ENCODE measurements at regions not wholly inside any gene's neighbourhood (a gene's known extent, or its start where the extent isn't known, plus 50 kb on each side); places are given as distances from the start of the nearest gene placed in this dataset.
"Not testable (repeated sequence)": the region's sequence is repeated elsewhere in the genome, so short reads cannot be mapped to it uniquely, and the experiment has no call there.

DNA sequence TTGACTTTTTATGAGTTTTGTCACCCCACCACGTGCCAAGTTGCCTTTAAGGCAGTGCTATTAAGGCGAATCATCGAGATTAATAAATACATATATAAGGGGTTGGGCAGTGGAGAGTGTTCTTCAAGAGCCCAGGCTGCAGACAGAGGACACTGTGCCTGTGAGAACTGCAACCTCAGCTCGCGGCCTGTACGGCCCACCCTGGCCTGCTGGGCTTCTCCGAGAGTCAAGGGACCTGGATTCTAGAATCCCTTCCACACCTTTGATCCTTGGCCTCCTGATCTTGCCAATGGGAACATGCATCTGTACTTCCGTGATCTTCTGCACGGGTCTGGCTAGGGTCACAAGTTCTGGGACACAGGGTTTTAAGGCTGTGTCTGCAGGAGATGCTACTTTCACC lies 54.5 kb downstream of the IRX5 start:
- no peak for DNase-seq (ENCODE audit: low read depth)

DNA sequence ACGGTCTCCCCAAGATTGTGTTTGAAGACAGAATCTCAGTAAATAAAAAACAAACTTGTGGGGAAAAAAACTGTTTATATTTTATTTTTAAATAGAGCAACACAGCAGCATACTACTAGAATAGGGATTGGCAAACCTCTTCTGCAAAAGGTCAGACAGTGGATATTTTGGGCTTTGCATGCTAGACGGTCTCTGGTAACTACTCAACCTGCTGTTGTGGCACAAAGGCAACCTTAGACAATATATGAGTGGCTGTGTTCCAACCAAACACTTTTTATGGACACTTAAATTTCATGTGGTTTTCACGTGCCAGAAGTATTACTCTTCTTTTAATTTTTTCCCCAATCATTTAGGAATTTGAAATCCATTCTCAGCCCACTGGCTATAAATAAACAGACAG lies 55.0 kb downstream of the IRX5 start:
- no peak for DNase-seq (ENCODE audit: low read depth)

DNA sequence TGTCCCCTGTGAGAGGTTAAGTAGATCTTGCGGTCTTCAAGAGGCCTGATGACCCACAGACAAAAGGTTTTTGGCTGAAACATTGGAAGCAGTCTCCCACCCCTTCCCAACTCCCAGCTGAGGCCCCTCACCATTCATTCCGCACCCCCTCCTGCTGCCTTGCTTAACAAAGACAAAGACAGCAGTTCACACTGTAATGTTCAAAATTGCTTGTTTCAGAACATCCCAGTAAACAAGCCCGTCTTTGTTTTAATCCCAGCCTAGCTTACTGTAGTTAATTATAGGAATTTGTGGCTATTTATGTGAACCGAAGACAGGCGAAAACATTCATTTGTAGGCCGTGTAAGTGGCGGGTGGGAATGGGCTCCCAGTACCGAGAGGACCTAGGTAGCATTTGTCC lies 55.7 kb downstream of the IRX5 start:
- no peak for DNase-seq (ENCODE audit: low read depth)

DNA sequence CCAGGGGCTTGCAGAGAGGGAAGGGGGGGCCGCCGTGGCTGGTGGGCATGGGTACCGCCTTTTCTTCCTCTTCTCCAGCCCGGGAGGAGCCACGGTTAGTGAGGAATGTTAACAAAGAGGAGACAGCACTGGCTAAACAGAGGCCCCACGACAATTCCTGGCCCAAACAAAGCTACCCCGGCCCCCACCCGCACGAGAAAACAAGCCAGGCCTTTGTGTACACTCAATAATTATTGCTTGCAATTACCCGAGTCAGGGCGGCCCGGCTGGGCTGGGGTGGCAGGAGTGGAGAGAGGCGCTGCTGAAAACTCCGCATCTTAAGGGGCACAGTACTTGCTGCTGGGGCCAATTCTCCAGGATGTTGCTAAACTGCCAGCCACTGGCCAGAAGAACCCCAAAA lies 56.4 kb downstream of the IRX5 start:
- no peak for DNase-seq (ENCODE audit: low read depth)

DNA sequence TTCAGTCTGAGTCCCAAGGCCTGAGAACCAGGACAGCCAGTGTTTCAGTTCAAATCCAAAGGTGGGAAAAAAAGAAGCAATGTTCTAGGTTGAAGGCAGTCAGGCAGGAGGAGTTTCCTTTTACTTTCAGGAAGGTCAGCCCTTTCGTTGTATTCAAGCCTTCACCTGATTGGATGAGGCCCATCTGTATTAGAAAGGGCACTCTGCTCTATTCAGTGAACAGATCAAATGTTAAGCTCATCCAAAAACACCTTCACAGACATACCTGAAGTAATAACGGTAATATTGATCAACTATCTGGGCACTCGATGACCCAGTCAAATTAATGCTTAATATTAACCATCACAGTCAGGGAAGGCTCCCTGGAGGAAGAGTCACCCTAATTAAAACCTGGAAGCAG lies 60.9 kb downstream of the IRX5 start:
- DNase-seq (ENCODE audit: low read depth) = no peak

DNA sequence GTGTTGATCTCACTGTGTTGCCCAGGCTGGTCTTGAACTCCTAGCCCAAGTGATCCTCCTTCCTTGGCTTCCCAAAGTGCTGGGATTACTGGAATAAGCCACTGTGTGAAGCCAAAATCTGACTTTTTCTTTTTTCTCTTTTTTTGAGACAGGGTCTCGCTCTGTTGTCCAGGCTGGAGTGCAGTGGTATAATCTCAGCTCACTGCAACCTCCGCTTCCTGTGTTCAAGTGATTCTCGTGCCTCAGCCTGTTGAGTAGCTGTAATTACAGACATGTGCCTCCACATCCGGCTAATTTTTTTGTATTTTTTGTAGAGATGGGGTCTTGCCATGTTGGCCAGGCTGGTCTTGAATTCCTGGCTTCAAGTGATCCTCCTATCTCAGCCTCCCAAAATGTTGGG lies 61.3 kb downstream of the IRX5 start:
- not testable (repeated sequence) for DNase-seq (ENCODE audit: low read depth)

DNA sequence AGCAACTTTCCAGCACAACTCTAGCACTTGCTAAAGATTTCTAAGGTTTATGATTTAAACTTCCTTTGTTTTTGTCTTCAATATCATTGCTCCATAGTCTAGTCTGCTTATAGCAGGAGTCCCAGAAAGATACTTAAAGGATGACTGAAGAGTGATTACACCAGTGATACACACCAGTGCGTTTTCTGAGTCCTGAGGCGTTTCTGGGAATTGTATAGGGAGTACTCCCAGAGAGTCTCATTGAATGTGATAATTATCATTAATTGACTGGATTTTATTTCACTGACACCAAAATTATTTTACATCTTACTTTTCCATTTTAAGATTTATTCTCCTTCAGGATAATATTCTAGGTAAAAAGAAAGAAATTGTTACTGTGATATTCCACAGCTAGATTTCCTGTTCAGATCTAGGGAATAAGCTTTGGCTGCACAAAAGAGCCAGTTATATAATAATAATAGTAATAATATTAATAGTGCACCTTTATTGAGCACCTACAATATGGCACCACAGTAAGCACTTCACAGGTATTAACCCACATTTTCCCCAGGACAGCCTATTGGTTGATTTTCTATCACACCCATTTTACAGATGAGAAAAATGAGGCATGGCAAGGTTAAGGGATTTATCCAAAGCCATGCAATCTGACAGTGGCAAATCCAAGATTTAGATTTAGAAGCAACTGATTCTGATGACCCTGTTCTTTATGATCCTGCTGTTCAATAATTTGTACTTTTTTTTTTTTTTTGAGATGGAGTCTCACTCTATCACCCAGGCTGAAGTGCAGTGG lies 62.6 kb downstream of the IRX5 start:
- DNase-seq (ENCODE audit: low read depth) = no peak

DNA sequence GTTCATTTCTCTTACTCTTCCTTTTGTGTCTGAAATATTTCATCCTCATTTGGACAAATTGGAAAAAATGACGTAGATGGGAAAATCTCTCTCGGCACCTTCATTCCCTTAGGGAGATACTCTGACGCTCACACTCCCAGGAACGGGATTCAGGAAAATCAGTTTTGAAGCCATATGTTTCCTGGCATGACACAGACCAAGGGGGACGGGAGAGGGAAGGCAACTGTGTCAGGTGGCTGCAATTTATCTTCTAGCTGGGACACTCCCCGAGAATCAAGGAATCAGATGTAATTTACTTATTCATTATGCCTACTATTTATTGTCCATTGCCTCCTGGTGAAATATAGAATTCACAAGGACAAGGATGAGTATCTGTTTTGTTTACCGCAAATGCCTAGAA lies 65.5 kb downstream of the IRX5 start:
- no peak for DNase-seq (ENCODE audit: low read depth)

DNA sequence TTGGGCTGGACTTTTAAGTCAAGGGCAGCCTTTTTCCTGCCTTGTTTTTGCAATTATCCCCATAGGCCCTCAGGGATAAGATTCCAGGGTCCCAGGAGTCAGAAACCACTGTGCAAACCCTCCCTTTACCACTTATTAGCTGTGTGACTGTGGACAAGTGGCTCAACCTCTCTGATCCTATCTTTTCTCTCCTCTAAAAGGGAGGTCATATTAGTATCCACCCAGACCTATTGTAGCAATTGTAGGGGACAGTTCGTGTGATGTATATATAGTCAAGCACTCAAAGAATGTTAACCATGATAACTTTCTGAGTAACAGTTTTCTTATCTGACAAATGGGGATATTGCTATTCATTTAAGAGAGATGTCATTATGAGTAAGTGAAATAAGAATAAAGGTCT lies 68.2 kb downstream of the IRX5 start:
- DNase-seq (ENCODE audit: low read depth) = no peak

DNA sequence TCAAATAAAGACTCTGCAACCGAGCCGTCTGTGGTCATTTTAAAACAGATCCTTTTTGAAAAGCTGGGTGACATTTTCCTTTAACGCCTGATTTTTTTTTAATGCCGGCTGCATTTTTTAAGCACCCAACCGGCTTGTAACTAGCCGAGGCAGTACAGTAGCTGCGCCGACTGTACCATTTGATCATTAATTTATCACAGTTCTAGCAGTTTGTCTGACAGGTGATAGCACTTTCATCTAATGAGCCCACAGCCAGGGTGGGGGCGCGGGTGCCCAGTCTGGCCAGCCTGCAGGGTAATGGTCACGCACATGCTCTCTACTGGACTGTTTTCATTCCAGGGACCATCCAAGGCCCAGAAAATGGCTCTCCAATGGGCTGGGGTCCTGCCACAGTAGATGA lies 68.8 kb downstream of the IRX5 start:
- DNase-seq (ENCODE audit: low read depth) = no peak

DNA sequence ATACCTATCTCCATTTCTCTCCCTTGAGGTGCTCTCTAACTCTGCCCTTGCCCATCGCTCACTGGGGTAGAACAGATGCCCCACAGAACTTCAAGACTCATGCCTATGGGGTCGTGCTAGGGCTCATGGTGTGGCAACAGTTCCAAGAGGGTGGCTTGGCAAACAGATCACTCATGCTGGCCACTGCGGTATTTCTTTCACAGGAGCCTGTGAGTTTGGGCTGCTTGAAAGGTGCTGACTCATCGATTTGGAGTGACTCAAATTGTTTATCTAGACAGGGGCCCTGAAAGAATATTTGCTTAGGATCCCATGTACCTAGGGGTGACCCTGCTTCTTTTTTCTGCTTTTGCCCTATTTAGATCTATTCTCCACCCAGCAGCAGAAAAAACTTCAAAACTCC lies 69.9 kb downstream of the IRX5 start:
- DNase-seq (ENCODE audit: low read depth) = no peak

DNA sequence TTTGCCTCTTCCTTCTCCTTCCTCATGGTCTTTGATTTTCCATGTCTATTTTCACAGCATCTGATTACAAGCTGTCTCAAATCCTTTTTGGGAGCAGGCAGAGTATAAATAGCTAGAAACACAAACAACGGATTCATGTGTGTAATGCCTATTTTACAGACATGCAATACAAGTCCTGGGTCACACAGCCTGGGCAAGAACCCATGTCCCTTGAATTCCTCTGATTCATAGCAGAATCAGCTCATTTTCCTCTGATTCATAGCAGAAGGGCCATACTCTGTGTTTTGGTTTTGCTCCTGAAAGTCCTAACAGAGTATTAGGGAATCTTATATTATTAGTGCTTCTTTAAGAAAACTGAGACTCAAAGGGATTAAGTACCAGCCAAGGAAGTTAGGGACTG lies 71.3 kb downstream of the IRX5 start:
- peak; percentile 10 for DNase-seq (ENCODE audit: low read depth)

DNA sequence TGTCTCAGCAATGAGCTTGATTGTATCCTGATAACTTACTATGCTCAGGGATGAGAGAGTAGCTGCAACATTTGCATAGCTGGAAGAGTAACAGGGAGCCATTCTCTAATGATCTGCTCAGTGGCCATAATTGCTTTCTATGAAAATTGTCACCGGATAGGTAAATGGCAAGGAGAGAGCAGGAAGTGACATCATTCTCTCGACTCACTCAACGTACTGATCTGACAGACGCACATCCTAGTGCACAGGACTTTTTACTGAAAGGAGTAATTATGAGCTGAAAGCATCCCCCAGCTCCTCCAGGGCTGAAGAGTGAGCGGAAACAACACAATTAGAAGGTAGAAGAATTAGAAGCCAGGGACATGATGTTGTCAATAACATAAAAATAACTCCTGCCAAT lies 71.8 kb downstream of the IRX5 start:
- DNase-seq (ENCODE audit: low read depth) = no peak

DNA sequence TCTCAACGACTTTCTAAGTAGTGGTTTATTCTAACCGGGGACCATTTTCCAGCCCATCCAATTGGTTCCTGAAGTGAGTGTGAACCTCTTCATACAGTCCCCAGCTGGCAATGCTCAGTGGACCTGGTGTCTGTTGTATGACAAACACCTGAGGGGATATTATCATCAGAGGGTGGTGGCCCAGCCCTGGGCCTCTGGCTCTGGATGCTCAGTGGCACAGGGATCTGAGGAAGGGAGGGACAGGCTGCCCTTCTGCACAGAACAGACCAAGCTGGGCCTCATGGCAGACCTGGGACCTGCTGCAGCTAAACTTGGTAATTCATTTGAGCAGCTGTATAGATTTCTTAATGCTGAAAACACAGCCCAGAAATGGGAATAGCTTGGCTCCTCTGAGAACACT lies 72.6 kb downstream of the IRX5 start:
- no peak for DNase-seq (ENCODE audit: low read depth)

DNA sequence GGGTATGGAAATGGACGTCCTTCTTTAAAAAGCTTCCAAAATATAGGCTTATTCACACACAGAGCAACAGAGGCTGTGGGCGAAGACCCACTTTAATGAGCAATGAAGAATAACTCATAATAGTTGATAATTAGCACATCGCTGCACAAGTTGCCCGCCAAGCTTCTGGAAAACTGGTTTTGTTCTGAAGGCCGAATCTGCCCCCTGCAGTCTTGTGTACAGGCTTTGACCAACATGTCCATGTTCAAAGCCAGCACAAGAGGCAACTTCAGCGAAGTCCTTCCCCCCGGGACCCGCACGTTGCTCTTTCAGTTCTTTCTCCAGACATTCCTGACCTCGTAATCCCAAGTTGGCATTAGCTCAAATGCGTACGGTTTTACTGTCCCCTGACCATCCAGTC lies 73.3 kb downstream of the IRX5 start:
- DNase-seq (ENCODE audit: low read depth) = no peak

DNA sequence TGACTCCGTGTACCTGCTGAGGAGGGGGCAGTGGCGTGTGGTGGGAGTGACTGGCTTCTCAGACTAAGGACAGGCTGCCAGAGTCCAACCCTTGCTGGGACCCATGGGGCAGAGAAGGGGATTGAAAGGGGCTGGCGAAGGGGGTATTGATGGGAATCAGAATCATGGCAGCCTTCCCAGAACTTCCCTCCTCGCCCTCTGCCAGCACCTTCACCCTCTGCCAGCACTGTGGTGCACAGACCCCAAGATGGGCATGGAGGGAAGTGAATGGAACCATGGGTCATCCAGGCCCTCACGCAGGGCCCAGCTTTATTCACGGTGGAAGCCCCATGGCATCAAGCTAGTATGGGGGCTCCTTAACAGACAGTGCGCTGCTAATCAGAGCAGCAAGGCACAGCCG lies 76.8 kb downstream of the IRX5 start:
- DNase-seq (ENCODE audit: low read depth) = no peak

DNA sequence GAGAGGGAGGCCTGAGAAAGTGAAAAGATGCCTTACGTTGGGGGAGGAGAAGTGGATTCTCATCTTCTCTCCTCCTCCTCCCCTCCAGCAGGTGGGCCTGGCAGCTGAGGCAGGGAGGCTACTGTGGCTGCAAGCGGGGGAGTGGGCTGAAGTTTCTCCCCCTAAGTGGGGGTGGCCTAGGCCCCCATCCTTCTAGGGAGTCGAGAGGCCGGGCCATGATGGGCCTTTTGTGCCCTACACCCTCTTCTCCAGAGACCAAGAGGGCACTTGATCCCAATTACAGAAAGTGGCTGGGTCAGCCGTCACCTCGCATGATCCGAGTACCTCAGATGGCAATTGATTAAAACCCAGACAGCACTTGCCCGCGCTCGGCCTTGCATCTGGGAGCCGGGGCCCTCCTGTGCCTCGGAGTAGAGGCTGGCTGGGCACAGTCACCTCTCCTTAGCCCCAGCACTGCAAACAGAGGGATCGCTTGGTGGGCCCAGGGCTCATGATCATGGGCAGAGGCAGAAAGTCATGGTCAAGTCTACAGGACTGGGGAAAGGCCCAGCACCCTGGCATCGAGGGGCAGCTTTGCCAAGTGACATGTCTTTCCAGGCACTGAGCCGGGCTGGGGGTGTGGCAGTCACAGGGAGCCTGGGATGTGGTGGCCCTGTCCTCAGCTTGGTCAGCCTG lies 78.3 kb downstream of the IRX5 start:
- DNase-seq (ENCODE audit: low read depth) = no peak

DNA sequence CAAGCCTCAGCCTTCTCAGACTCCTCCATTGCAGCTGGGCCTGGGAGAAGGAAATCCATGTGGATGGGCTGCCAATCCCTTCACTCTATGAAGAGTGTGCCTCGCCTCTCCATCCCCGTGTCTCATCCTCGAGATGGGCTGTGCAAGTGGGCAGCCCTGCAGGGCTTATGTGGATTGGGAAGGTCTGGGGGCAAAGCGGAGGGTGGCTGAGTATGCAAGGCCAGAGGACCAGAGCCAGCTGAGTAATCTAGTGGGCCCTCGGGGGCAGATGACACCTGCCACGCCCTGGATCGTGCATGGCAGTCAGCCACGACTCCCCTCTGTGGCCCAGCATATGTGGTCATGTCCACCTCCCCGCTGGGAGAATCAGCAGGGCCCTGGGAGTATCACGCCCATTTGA lies 78.9 kb downstream of the IRX5 start:
- no peak for DNase-seq (ENCODE audit: low read depth)

DNA sequence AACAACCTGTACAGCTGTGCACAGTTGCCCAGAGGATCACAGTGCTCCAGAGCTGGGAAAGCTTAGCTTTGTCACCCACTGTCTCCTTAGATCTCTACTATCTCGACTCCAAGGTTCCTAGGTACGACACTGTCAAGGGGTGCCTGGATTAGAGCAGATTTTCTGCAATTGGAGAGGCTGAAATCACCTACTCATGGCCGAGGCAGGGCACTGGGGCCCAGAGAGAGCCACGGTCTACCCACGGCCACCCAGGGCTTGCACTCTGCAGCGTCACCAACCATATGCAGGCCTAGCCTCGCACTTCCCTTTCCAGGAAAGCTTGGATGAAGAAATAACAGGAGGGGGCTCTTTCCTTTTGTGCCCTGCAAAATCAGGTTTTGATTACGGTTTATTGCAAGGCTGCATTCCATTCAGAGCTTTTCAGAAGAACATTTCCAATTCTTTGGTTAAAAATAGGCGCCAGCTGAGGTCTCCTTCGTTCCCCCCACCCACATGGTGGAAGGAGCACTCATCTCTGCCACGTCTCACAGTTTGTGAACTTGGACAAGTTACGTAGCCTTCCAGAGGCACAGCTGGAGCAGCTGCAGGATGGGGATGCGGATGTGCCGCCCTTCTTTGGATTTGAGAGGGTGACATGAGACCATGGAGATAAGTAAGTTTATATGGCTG lies 80.0 kb downstream of the IRX5 start:
- DNase-seq (ENCODE audit: low read depth) = no peak

DNA sequence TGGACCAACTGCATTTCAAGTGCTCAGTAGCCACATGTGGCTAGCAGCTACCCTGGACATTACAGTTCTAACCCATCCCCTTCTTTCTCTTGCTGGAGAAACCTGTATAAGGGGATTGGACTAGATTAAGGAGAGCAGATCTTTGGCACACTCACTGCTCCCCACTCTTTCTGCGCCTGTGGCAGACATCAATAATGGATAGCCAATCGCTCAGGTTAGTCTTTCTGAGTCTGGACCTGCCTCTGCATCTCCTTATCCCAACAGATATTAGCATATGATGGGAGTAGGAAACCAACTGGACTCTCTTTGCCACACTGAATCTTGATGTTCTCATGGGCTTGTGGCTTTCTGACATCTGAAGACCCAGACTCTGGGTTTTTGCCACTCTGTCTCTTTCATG lies 81.7 kb downstream of the IRX5 start:
- DNase-seq (ENCODE audit: low read depth) = no peak

DNA sequence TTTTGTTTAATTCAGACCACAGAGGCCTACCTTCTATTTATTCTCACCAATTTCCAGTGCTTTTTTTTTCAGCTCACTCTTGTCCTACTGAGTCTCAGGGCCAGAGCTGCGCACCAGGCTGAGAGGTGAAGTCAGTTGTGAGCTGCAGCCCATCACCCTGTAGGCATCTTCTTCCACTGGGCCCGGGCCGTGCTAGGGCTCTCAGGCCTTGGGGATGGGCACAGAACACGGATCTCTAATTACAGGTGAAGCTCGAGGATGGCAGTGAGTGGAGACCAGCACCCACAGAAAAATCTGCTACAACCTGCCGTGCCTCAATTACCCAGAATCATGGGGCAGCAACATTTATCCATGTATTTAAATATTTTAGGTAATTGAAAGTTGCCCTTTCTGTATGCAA lies 82.1 kb downstream of the IRX5 start:
- DNase-seq (ENCODE audit: low read depth) = no peak

DNA sequence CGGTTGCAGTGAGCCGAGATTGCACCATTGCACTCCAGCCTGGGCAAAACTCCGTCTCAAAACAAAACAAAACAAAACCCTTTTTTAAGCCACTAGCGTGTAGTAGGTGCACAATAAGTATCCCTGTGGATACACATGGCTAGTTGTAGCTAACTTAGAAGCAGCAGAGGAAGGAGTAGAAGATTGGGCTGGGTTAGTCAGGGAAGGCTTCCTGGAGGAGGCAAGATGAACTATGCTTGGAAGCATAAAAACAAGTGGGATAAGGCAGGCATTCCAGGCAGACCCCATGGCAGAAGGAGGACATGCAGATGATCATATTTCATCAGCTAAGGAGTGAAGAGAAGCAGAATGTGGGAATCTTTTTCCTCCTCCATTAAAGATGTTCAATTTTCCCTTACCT lies 83.4 kb downstream of the IRX5 start:
- DNase-seq (ENCODE audit: low read depth) = no peak

DNA sequence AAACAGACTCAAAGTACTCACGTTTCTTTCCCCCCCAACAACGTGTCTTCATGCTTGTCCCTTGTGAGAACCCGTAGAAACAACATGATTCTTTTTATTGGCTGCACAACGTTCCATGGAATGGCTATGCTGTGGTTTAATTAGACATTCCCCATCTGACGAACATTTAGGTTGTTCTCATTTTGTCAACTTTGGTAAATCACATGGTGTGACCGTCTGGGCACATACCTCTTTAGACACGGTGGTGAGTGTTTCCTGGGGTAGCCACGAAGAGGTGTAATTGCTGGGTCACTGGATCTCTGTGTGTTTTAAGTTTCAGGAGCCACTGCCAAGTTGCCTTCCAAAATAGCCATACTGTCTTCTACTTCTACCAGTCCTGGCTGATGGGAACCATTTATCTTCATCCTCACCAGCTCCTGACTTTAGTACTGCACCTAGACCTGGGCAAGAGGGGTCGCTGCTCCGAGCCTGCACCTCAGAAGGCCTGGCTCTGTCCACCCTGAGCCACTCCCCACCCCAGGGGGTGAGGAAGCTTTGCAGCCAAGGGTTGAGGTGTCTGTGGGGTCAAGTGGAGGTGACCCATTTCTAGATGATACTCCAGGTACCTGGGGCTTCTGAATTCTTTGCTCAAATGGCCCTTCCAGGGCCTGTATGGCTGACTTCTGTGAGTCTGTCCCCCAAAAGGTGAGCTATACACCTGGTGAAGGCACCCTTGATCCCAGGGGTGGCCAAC lies 84.7 kb downstream of the IRX5 start:
- no peak for DNase-seq (ENCODE audit: low read depth)

Measured in GM04503 (cell line).